GM23248 (cell line): ENCODE measurements at regions not wholly inside any gene's neighbourhood (a gene's known extent, or its start where the extent isn't known, plus 50 kb on each side); places are given as distances from the start of the nearest gene placed in this dataset.

Experiments used
- EZH2 ChIP-seq: fragments of 200-600 bp; sonication (generic); IDR thresholded peaks from 2 replicates; pipeline ENCODE4 v1.6.1; 2018; ENCODE audit warnings: antibody characterized with exemption, mild to moderate bottlenecking; ENCODE audit not compliant: insufficient read depth, poor library complexity, severe bottlenecking
- EZH2phosphoT487 ChIP-seq: fragments of 200-600 bp; sonication (generic); IDR thresholded peaks from 2 replicates; pipeline ENCODE4 v1.6.1; 2018; ENCODE audit warnings: antibody characterized with exemption, moderate library complexity, mild to moderate bottlenecking, low read depth; ENCODE audit not compliant: insufficient read depth

DNA sequence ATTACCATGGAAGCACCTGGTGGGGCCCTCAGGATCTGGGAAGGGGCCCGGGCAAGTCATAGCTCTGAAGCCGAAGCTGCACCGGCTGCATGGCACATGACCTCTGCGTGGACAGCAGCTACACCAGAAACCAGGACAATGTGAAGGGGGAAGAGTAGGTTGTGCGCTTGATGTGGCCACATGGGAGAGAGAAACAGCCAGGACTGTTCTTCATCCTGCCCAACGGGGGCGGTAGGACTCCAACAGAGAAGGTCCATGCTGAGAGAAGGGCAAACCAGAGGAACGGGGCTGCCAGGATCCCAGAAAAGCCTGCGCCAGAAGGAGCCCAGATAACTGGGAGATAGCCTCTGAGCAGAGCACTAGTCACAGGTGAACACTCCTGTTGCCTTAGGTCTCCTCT, 54.9 kb upstream of the PRR20G start:
- TF ChIP-seq EZH2 (no peak), EZH2phosphoT487 (no peak)
